ENCODE measurements at regions not wholly inside any gene's neighbourhood (a gene's known extent, or its start where the extent isn't known, plus 50 kb on each side); places are given as distances from the start of the nearest gene placed in this dataset.

- TF ChIP-seq CTCF (conservative IDR thresholded peaks at IDR 0.05; ENCODE audit: low read depth, low read length), result no peak
- no peak overlapping the region for H3K4me3 ChIP-seq (ENCODE audit: low read depth, low read length)
- DNase-seq (ENCODE audit: low read depth), result no peak
Observed at GRCh38 chr6:87926687-87927086, 121.0 kb upstream of the SPACA1 start.

GRCh38 chr6:87926072-87926471, 121.6 kb upstream of the SPACA1 start:
- H3K4me3 ChIP-seq (ENCODE audit: low read depth, low read length), result no peak overlapping the region
- TF ChIP-seq CTCF (conservative IDR thresholded peaks at IDR 0.05; ENCODE audit: low read depth, low read length), result no peak
- DNase-seq (ENCODE audit: low read depth), result no peak

- DNase-seq (ENCODE audit: low read depth), result no peak
- no peak overlapping the region for H3K4me3 ChIP-seq (ENCODE audit: low read depth, low read length)
- TF ChIP-seq CTCF (conservative IDR thresholded peaks at IDR 0.05; ENCODE audit: low read depth, low read length), result no peak
Observed at GRCh38 chr6:87925373-87926060, 122.1 kb upstream of the SPACA1 start.

GRCh38 chr6:87923389-87924050, 124.1 kb upstream of the SPACA1 start:
- H3K4me3 ChIP-seq (ENCODE audit: low read depth, low read length), result no peak overlapping the region
- TF ChIP-seq CTCF (conservative IDR thresholded peaks at IDR 0.05; ENCODE audit: low read depth, low read length), result no peak
- DNase-seq (ENCODE audit: low read depth), result no peak

- no peak for DNase-seq (ENCODE audit: low read depth)
Observed at GRCh38 chr6:87922947-87923330, 124.7 kb upstream of the SPACA1 start.

GRCh38 chr6:87922196-87922946, 125.3 kb upstream of the SPACA1 start:
- TF ChIP-seq CTCF (conservative IDR thresholded peaks at IDR 0.05; ENCODE audit: low read depth, low read length), result no peak
- DNase-seq (ENCODE audit: low read depth), result no peak
- no peak overlapping the region for H3K4me3 ChIP-seq (ENCODE audit: low read depth, low read length)

More at GRCh38 chr6:87922947-87923330, 124.7 kb upstream of the SPACA1 start:
- H3K4me3 ChIP-seq (ENCODE audit: low read depth, low read length), result no peak overlapping the region
- no peak for TF ChIP-seq CTCF (conservative IDR thresholded peaks at IDR 0.05; ENCODE audit: low read depth, low read length)
